ENCODE measurements at regions not wholly inside any gene's neighbourhood (a gene's known extent, or its start where the extent isn't known, plus 50 kb on each side); places are given as distances from the start of the nearest gene placed in this dataset.

DNA sequence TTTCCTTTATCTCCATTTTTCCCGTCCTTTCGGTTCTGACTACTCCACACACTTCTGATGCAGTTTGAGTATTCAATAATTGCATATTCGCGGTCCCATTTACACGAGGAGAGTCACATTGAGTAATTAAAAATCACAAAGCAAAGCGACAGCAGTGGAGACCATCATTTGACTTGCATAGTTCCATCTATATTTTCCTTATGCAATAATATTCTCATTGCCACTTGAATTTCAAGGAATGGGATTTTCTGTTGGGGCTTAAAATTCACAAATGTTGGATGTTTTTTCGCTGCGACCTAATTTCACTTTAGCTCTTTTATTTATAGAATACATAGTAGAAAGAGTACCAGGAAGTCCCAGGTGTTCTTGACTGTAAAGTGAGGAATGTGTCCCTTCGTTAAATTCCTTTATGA is 186.8 kb downstream of the ZEB2 start:
- DNase-seq: no peak

DNA sequence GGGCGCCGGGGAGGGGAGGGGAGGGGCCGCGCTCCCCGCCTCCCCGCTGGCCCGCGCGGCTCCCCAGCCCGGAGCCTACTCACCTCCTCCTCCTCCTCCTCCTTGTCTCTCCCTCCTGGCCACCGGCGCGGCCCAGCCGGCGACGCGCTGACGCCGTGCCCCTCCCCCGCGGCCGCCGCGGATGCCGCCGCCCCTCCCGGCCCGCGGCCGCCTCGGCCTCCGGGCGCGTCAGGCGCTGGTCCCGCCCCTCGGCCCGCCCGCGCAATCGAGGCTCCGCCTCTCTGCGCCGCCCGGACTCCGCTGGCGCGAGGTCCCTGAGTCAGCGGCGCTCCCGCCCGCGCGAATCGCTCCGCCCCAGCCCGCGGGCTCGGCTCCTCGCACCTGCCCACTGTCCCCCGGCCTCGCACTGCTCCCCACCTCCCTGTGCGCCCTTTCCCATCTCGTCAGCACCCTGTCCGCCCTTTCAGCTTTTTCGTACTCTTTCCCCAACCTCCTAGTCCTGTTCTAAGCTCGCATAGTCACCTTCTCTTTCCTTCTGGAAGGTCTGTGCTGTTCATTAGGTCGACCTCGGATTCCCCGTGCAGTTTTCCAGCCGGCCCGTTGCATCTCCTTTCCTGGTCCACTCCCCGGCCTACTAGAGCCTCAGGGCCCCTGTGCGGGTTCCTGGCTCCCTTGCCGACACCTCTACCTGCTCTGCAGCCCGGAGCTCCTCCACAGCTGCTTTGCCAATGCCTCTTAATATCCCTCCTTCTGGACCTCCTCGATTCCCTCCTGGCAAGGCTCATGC is 187.4 kb downstream of the ZEB2 start:
- DNase-seq: peak; percentile 86 to 94

DNA sequence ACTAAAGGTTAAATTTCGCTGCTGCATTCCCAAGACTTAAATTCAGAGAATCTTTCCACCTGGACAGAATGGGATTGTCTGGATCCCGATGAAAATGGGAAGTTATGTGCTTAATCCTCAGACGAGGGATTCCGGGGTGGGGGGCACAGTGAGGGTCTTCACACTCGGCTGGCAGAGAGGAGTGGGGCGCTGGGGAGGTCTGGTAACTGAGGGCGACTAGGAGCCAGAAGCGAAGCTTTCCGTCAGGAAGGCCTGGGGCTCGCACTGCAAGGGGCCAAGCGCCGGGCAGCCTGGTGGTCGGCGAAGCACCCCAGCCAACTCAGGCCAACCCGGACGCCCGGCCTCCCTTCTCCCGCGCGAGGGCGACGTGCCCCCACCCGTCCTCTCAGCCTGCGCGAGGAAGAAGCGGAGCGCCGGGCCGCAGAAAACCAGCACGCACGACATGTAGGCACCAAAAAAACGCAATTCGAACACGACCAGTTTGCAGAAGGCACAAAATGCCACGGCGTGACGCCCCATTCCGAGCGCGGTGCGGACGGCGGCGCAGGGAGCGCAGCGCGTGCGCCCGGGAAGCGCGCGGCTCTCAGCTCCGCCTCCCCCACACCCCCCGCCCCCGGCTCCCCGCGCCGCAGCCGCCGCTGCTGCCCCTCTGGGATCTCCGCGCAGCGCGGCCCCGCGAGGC is 188.1 kb downstream of the ZEB2 start:
- peak in 1 of 2 experiments; percentile 78 for DNase-seq

DNA sequence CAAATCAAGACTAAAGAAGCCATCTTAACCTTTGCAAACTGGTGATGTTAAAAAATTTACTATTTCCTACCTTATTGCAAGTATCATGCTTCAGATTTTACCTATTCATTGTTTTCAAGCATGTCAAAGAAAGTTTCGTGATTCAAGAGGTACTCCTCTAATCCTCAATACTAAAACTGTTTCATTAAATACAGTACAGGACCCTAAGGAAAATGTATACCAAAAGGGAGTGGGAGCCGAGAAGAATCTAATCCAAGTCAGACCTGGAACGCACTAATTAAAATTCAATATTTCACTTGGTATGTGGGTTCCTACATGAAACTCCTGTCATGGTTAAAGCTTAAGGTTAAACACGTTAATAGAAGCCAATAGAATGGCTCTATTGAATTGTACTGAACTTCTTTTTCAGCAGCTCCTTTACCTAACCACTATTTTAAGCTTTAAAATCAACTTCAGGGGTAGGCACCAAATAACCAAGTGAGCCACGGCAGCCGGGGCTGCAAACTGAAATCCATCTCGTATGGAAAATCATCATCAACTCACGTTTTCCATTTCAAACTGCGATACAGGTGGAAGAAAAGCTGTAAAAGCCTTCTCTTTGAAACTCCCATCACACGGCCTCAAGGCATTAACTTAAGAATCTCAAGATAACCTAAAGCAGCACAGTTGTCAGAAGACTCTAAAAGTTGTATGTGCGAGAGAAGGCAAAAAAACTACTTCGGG is 188.8 kb downstream of the ZEB2 start:
- DNase-seq: peak; percentile 36 to 42

DNA sequence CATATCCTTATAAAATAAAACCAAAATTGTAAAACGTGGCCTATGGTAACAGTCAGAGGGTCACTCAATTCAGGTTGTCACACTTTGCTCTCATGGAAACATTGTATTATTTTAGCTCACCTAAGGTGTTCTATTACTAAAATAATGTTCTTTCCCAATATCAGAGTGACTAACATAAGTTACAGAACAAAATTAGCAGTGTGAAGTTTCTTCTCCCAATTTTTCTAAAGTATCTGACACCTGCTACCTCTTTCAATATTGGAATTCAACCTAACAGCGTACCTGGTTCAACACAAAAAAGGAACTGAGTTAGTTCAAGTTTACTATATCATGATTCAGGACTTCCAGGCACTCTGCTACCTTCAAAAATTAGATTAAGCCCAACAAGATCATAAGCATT is 190.4 kb downstream of the ZEB2 start:
- DNase-seq: no peak

DNA sequence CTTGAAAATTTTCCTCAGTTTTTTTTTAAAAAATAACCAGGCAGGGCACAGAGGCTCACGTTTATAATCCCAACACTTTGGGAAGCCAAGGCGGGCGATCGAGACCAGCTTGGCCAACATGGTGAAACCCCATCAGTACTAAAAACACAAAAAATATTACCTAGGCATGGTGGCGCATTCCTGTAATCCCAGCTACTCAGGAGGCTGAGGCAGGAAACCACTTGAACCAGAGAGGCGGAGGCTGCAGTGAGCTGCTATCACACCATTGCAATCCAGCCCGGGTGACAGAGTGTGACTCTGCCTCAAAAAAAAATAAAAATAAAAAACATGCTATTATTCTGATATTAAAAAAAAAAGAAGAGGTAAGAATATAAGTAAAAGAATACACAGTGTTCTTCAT is 191.0 kb downstream of the ZEB2 start:
- no peak for DNase-seq

DNA sequence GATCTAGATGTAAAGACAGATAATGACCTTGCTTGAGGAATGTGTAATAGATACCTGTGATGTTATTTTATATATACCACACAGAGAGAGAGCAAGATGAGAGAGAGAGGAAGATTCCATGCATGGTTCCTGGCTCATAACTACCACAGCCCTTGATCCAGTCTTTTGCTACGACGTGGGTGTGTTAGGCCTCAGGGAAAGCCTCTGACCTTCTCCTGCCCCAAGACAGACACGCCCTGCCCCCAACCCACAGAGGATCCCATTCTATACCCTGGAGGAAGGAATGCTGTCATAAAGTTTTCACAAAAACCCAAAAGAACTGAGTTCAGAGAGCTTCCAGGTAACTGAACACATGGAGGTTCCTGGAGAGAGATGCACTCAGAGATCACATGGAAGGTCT is 193.1 kb downstream of the ZEB2 start:
- no peak for DNase-seq

DNA sequence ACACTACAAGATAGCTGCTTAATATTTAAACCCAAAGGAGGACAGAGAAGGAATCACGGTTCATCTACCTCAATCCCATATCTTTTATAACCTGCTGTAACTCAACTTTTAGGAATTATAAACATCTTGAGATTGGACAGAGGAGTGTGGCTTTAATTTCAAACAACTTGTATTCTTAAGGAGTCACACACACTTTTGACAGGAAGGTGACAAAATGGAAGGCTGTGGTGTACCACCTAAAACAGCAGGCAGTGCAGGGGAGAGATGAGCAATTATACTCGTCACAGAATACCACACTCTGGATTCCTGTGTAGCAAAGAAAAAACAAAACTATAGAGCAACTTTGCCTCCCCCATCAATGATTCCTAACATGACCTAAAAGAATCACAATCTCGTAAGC is 194.8 kb downstream of the ZEB2 start:
- peak in 1 of 2 experiments; percentile 56 for DNase-seq

DNA sequence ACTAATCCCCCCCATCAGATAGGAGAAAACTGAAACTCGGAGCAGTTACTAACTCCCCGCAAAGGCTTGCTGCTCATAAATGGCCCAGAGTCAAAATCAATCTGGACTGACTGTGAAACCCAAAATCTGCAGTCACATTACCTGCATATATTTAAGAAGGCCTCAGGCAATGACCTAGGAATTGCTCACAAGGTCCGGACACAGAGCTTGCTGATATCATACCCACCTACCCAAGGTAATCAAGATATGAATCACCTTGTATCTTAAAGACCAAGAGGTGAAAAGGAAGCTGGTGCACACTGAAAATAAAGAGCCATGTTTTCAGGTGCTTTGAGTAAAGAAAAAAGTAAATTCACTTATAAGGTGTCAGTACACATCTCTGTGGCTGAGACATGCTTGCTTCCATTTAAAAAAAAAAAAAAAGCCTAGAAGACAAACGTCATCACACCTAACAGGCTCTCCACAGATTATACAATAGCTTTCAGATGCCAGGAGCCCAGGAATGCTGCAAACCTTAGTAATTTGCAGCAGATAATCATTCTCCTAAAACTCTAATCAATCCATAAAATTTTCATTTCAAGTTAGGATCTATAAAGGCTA is 195.4 kb downstream of the ZEB2 start:
- peak in 1 of 2 experiments; percentile 39 for DNase-seq

DNA sequence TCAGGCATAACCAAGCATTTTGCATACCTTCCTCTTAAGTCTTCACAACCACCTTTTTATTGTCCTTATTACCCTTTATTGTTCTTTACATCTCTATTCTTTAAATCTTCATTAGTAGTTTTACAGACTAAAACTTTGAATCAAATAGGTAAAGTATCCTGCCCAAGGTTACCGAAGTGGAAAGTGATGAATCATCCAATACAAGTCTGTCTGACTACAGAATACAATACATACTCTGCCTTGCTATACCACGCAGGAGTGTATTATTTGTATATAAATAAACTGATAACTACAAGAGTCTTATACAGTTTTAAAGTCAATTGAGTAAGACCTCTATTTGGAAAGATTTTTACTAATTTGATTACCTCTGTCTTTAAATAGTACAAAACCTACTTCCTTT is 196.0 kb downstream of the ZEB2 start:
- DNase-seq: no peak

DNA sequence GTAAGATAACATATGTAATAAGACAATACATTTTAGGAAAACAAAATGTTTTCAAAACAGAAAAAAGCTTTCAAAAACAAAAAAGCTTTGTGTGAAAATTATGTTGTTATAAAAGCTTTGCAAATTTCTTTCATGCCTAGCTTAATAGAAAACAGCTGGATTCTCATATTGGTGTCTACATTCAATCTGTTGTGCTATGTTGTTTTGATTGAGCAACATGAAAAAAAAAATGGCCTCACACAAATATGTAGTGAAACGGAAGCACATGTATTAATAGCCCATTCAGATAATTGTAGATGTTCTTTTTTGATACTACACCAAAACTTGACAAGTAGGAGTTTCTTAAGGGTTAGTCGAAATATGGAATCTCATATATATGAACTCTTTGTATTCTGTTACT is 197.5 kb downstream of the ZEB2 start:
- DNase-seq: no peak

DNA sequence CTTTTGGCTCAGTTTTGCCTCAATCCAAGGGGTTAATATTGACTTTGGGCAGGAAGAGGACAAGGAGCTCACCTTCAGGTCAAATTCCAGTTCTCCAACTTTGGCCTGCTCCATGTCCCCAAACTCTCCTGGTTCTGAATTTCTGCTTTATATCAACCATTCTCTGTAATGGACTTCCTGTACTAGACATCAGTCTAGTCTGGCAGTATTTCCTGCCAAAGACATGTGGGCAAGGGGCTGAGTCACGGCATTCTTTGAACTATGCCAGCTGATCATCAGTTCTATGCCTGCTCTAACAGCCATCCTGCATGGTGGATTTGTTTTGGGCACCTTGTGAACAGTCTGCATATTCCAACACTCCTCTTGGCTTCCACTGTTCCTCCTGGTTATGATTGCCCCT is 199.4 kb downstream of the ZEB2 start:
- peak; percentile 59 to 62 for DNase-seq

DNA sequence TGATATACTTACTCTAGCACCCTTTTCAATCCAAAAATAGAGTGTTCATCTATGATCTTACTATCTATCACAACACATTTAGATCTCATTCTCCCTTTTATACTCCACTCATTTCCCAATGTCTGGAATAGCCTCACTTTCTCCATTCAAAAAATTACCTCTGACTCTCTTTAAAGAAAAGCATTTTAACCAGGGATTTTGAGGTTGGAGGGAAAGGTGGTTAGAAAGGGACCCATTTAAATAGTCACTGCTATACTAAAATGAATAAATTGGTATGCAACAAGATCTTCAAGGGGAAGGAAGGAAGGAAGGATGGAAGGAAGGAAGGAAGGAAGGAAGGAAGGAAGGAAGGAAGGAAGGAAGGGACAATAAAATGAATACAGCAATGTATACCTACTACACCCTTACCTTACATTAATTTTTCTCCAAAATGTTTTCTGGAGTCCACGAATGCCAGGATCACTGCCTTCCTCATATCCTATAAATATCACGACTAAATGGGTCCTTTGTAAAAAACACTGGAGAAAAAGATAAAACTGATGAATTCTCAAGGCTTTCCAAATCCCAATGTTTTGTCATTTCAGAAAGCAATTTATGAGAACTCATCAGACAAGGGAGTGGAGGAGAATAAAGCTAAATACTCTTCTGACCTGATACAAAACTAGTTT is 202.7 kb downstream of the ZEB2 start:
- DNase-seq: no peak

DNA sequence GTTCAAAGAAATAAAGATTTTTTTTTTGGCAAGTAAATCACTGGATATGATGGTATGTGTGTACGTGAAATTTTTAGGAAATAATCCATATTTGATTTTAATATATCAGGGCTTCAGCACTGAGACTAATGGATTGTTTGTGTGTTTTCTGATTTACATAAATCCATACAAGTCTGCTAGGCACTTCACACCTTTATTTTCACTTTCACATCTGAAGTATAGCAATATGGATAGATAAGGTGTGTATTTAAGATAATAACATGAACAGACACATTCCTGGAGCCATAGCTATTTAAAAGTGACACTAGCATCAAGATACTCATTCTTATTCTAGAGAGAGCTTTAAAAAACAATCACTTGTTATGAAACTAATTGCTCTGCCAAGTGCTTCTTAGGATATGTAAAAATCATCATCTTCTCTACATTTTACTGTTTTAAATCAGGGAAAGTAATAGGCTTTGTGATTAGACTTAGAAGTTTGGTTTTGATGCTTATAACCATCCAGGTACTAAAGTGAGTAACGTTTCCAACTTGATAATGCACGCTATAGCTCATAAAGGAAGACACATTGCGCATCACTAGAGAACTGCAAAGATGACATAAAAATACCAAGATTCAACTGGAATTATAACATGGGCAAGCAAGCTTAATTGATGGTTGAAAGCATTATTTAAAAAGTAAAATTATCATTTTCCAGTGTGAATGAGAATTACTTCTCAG is 208.9 kb downstream of the ZEB2 start:
- DNase-seq: no peak

DNA sequence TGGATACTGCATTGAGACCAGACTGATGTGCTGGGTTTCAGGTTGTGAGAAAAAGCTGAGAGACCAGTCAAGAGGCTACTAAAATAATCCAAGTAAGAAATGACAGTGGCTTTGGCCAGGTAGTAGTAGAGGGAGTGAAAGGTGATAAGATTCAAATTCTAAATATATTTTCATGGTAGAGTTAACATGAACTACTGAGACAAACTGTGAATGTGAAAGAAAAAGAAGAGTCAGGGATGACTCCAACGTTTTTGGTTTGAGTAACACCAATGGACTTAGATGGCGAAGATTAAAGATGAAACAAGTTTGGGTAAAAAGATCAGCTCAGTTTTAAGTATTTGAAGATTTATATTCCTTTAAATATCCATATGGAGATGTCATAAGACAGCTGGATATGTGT is 209.4 kb downstream of the ZEB2 start:
- DNase-seq: no peak

DNA sequence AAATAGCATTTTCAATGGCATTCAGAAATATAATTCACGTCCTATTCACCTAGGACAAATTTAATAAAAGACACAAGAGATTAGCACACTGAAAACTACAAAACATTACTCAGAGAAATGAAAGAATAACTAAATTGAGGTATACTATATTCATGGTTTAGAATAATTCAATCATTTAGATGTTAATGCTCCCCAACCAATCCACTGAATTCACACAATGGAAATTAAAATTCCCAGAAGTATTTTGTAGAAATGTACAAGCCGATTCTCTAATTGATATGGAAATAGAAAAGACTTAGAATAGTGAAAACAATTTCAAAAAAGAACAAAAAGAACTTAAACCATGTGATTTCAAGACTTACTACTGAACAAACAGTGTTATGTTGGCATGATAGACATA is 212.2 kb downstream of the ZEB2 start:
- DNase-seq: no peak

DNA sequence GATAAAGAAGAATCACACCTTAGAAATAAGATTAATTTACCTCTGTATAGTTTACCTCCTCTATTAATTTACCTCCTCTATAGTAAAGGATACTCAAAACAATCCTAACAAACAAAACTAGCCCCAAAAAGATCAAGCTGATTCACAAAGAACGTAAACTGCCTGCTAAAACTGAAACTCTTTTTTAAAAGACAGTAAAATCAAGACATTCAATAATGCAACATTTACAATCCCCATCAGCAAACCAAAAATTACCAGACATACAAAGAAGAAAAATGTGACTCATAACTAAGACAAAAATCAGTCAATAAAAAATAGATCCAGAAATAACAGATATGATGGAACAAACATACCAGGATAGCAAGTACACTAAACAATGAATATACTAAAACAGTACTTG is 215.7 kb downstream of the ZEB2 start:
- no peak for DNase-seq

DNA sequence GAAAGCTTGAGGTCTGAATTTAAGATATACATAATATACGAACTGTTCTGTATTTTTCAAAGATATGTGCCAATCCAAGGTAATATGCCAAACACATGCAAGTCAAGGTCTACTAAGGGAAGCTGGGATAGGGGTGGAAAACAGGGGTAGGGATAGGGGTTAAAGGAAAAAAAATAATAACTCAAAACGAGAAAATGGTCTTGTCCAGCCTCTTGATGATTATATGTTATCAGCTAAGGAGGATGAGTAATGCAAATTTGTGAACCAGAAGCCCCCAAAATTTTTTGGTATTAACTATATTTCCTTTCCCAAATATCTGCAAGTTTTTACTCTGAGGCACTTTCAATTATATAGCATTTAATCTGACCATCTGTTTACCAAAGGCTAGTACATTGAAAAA is 219.3 kb downstream of the ZEB2 start:
- no peak for DNase-seq

DNA sequence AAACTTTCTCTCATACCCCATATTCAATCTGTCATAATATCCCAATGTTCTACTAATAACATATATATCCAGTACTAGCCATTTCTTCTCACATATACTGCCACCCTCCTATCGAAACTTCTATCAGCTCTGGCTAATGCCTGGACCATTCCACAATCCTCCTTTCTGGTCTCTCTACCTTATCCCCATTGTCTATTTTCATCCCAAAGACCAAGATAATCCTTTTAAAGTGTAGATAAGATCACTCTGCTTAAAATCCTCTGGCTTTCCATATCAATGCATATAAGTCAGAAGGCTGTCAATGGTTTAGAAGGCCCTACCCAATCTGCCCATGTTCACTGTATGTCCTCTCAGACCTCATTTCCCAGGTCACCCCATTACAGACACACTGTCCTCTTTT is 229.6 kb downstream of the ZEB2 start:
- no peak for DNase-seq

DNA sequence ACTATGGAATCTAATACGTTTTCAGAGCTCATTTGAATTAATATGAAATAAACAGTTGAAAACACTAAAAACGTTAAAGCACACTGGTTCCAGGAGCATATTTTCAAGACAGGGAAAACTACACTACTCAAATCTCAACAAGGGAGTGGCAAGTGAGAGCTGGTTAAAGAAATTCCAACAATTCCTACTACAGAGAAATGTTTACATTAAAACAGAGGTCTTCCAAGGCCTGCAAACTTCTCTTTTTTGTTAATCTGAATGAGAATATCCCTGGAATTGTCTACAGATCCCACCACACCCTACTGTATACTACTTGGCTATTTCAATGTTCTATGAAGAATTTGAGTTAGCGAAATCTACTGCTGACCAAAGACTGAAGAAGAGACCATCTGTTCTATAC is 231.5 kb downstream of the ZEB2 start:
- no peak for DNase-seq

DNA sequence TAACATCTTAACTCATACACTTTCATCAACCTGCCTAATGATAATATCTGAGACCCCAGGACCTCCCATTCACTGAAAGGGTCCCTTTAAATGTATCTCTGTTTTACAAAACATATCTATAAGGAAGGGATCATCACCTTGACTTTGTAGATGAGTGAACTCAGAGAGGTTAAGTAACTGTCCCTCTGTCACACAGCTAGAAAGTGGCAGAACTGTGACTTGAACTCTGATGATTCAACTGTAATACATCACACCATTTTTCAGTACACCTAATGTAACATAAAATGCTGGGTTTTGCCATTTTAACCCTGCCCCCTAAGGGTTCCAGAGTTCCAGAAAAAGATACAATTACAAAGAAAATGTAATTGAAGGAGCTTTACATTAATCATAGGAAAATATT is 234.6 kb downstream of the ZEB2 start:
- no peak for DNase-seq

DNA sequence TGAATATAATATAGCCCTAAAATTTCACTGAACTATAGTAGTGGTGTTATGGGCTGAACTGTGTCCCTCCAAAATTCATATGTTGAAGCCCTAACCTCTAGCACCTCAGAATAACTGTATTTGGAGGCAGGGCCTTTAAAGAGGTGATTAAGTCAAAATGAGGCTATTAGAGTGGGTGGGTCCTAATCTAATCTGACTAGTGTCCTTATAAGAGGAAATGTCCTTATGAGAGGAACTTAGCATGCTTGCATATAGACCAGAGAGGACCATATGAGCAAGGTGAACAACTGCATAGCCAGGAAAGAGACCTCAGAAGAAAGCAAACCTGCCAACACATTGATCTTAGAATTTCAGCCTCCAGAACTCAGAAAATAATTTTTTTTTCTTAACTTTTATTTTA is 238.4 kb downstream of the ZEB2 start:
- no peak for DNase-seq
